Dendritic cell treated with granulocyte-macrophage colony-stimulating factor and Interleukin-4, amounts not matched to agents 40 ng/mL and 50 ng/mL, for 4 days (primary cell): ENCODE measurements at regions not wholly inside any gene's neighbourhood (a gene's known extent, or its start where the extent isn't known, plus 50 kb on each side); places are given as distances from the start of the nearest gene placed in this dataset.

Experiments
- H3K27ac Mint-ChIP-seq: one replicate; pipeline ENCODE4 v1.8.0; 2022; ENCODE audit warnings: mild to moderate bottlenecking, mixed read lengths
- H3K27me3 Mint-ChIP-seq: one replicate; pipeline ENCODE4 v1.8.0; 2022; ENCODE audit warnings: mild to moderate bottlenecking, mixed read lengths
- H3K36me3 Mint-ChIP-seq: one replicate; pipeline ENCODE4 v1.8.0; 2022; ENCODE audit warnings: low read depth, mixed read lengths
- H3K4me1 Mint-ChIP-seq: one replicate; pipeline ENCODE4 v1.8.0; 2022; ENCODE audit warnings: low read depth, mixed read lengths
- H3K4me3 Mint-ChIP-seq: one replicate; pipeline ENCODE4 v1.8.0; 2022; ENCODE audit warnings: mild to moderate bottlenecking, moderate library complexity, mixed read lengths
- H3K9me3 Mint-ChIP-seq: one replicate; pipeline ENCODE4 v1.8.0; 2022; ENCODE audit warnings: mixed read lengths
- intact Hi-C: fragments of 100-400 bp; cut with micrococcal nuclease; formaldehyde crosslinking; loops from one replicate; pipeline ENCODE4 v1.15.0; 2022

- peaks cover 52% of the 10 kb centered on the region for H3K9me3 Mint-ChIP-seq
- no peaks in the 10 kb centered on the region for H3K4me1 Mint-ChIP-seq
- H3K27ac Mint-ChIP-seq = no peak overlapping the region
- intact Hi-C loops = no loop called here
- no peaks in the 10 kb centered on the region for H3K27me3 Mint-ChIP-seq
- H3K4me3 Mint-ChIP-seq = no peak overlapping the region
- no peaks in the 10 kb centered on the region for H3K36me3 Mint-ChIP-seq
These were observed 88.7 kb upstream of the PGRMC2 start for GRCh38 chr4:128376303-128376702.

DNA sequence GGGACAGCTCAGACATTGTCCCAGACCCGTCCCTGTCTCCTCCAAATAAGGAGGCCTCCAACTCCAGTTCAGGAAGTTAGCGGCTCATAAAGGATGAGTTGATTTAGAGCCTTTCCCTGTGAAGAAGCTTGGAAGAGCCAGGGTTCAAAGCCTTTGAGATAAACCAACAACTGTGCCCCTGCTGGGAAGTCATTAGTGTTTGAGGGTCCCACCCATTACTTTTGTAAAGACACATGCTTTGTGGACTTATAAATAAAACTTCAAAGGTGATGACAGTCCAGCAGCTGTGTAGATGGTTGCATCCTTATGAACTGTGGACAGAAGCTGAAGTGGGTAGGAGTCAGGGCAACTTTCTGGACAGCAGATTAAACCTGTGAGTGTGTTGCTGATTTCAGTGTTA, 86.0 kb upstream of the PGRMC2 start:
- H3K36me3 Mint-ChIP-seq = no peaks in the 10 kb centered on the region
- no peaks in the 10 kb centered on the region for H3K4me1 Mint-ChIP-seq
- no peak overlapping the region for H3K4me3 Mint-ChIP-seq
- intact Hi-C loops = no loop called here
- H3K27me3 Mint-ChIP-seq = no peaks in the 10 kb centered on the region
- peaks cover 63% of the 10 kb centered on the region for H3K9me3 Mint-ChIP-seq
- no peak overlapping the region for H3K27ac Mint-ChIP-seq

DNA sequence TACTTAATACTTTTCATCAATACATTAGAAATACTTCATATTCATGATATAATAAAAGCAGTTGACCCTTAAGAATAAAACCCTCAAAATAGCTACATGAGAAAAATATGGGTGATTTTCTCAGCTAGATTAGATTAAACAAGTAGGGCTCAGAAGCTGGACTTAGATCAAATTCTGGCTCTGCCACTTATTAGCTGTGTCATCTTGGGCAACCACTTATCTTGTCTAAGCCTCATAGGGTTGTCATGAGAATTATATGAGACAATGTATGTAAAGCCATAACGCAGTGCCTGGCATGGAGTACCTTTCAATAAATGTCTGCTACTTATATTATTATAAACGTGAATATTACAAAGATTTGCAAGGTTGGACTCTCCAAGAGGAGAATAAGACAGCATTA, 84.3 kb upstream of the PGRMC2 start:
- H3K9me3 Mint-ChIP-seq = peaks cover 52% of the 10 kb centered on the region

GRCh38 chr4:128371001-128371777, 83.6 kb upstream of the PGRMC2 start:
- intact Hi-C loops = no loop called here
- Mint-ChIP-seq H3K27me3 (no peaks in the 10 kb centered on the region), H3K36me3 (no peaks in the 10 kb centered on the region), H3K4me1 (no peaks in the 10 kb centered on the region), H3K27ac (no peak overlapping the region), H3K4me3 (no peak overlapping the region), H3K9me3 (peaks cover 45% of the 10 kb centered on the region)

More for the DNA sequence above, 84.3 kb upstream of the PGRMC2 start:
- H3K4me1 Mint-ChIP-seq = no peaks in the 10 kb centered on the region
- H3K4me3 Mint-ChIP-seq = no peak overlapping the region
- H3K36me3 Mint-ChIP-seq = no peaks in the 10 kb centered on the region
- H3K27ac Mint-ChIP-seq = no peak overlapping the region
- no peaks in the 10 kb centered on the region for H3K27me3 Mint-ChIP-seq
- intact Hi-C loops = no loop called here

GRCh38 chr4:128366212-128366611, 78.6 kb upstream of the PGRMC2 start:
- intact Hi-C loops = no loop called here
- H3K27ac Mint-ChIP-seq = no peak overlapping the region
- H3K9me3 Mint-ChIP-seq = peaks cover 24% of the 10 kb centered on the region
- no peaks in the 10 kb centered on the region for H3K27me3 Mint-ChIP-seq
- H3K36me3 Mint-ChIP-seq = no peaks in the 10 kb centered on the region
- H3K4me3 Mint-ChIP-seq = no peak overlapping the region
- H3K4me1 Mint-ChIP-seq = no peaks in the 10 kb centered on the region

- intact Hi-C loops = no loop called here
- no peaks in the 10 kb centered on the region for H3K27me3 Mint-ChIP-seq
- H3K27ac Mint-ChIP-seq = no peak overlapping the region
- H3K36me3 Mint-ChIP-seq = no peaks in the 10 kb centered on the region
- H3K4me3 Mint-ChIP-seq = no peak overlapping the region
- peaks cover 15% of the 10 kb centered on the region for H3K9me3 Mint-ChIP-seq
- H3K4me1 Mint-ChIP-seq = no peaks in the 10 kb centered on the region
These were observed 77.0 kb upstream of the PGRMC2 start for GRCh38 chr4:128364565-128364964.

DNA sequence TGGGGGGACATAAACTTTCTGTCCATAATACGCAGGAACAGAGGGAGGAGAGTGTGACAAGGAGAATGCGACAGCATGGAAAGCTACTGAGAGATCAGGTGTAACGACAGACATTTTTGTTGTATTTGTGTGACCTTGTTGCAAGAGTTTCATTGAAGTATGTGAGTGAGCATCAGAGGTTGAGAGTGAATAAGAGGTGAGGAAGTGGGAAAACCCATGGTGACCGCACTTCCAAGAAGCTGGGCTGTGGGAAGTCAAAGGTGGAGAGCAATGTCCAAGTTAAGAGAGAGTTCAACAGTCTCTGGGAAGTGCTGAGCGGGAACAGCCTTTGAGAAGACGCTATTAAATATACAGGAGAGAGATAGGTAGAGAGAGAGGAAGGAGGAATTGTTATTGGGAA, 76.4 kb upstream of the PGRMC2 start:
- Mint-ChIP-seq H3K27me3 (no peaks in the 10 kb centered on the region), H3K9me3 (peaks cover 9% of the 10 kb centered on the region), H3K36me3 (no peaks in the 10 kb centered on the region), H3K27ac (no peak overlapping the region), H3K4me1 (no peaks in the 10 kb centered on the region), H3K4me3 (no peak overlapping the region)
- intact Hi-C loops = no loop called here

GRCh38 chr4:128362760-128363159, 75.1 kb upstream of the PGRMC2 start:
- no peaks in the 10 kb centered on the region for H3K27me3 Mint-ChIP-seq
- H3K4me1 Mint-ChIP-seq = no peaks in the 10 kb centered on the region
- H3K9me3 Mint-ChIP-seq = no peaks in the 10 kb centered on the region
- intact Hi-C loops = no loop called here
- H3K27ac Mint-ChIP-seq = no peak overlapping the region
- H3K4me3 Mint-ChIP-seq = no peak overlapping the region
- no peaks in the 10 kb centered on the region for H3K36me3 Mint-ChIP-seq

DNA sequence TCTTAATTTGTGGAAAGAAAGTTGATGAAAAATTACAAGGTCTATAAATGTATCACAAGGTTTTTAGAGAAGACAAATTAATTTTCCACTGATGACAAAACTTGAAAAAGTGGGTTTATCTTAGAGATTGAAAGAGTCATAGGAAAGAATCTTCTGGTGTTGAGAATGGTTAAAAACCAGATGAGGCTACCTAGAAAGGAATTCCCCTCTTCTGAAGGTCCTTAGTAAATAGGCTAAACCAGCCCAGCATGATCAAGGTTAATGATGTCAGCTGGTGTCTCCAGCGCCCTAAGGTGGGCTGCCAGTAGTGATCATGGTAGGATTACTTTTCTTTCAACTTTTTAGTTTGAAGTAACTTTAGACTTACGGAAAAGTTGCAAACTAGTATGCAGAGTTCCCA, 71.8 kb upstream of the PGRMC2 start:
- Mint-ChIP-seq H3K4me1 (no peaks in the 10 kb centered on the region), H3K9me3 (no peaks in the 10 kb centered on the region), H3K27ac (no peak overlapping the region), H3K36me3 (no peaks in the 10 kb centered on the region), H3K27me3 (no peaks in the 10 kb centered on the region), H3K4me3 (no peak overlapping the region)
- intact Hi-C loops = no loop called here

GRCh38 chr4:128358913-128359279, 71.3 kb upstream of the PGRMC2 start:
- Mint-ChIP-seq H3K9me3 (no peaks in the 10 kb centered on the region), H3K36me3 (no peaks in the 10 kb centered on the region), H3K27ac (no peak overlapping the region), H3K4me3 (no peak overlapping the region), H3K27me3 (no peaks in the 10 kb centered on the region), H3K4me1 (no peaks in the 10 kb centered on the region)
- intact Hi-C loops = no loop called here

GRCh38 chr4:128358231-128358912, 70.8 kb upstream of the PGRMC2 start:
- no peaks in the 10 kb centered on the region for H3K4me1 Mint-ChIP-seq
- H3K27me3 Mint-ChIP-seq = no peaks in the 10 kb centered on the region
- no peaks in the 10 kb centered on the region for H3K9me3 Mint-ChIP-seq
- intact Hi-C loops = no loop called here
- no peak overlapping the region for H3K4me3 Mint-ChIP-seq
- H3K27ac Mint-ChIP-seq = no peak overlapping the region
- H3K36me3 Mint-ChIP-seq = no peaks in the 10 kb centered on the region

DNA sequence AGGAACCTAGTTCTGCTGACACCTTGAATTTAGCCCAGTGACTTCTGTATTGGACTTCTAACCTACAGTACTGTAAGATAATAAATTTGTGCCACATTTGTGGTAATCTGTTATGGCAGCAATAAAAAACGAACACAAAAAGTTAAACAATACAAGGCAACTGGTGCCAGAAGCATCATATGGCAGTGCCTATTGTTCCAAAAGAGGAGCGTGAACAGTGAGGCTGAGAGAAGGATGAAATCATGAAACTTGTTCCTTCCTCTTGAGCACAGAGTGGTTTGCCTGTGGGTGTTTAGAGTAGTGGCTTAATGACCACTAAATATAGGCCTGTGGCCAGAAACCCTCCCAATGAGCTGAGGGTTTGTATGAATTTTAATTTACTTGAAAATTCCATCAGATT, 69.7 kb upstream of the PGRMC2 start:
- Mint-ChIP-seq H3K4me1 (no peaks in the 10 kb centered on the region), H3K4me3 (no peak overlapping the region), H3K27me3 (no peaks in the 10 kb centered on the region), H3K36me3 (no peaks in the 10 kb centered on the region), H3K9me3 (no peaks in the 10 kb centered on the region), H3K27ac (no peak overlapping the region)
- intact Hi-C loops = no loop called here

GRCh38 chr4:128355305-128355704, 67.7 kb upstream of the PGRMC2 start:
- Mint-ChIP-seq H3K36me3 (no peaks in the 10 kb centered on the region), H3K27ac (no peak overlapping the region), H3K4me1 (no peaks in the 10 kb centered on the region), H3K4me3 (no peak overlapping the region), H3K27me3 (no peaks in the 10 kb centered on the region), H3K9me3 (no peaks in the 10 kb centered on the region)
- intact Hi-C loops = no loop called here

- H3K4me1 Mint-ChIP-seq = no peaks in the 10 kb centered on the region
- H3K36me3 Mint-ChIP-seq = no peaks in the 10 kb centered on the region
- H3K4me3 Mint-ChIP-seq = no peak overlapping the region
- H3K9me3 Mint-ChIP-seq = no peaks in the 10 kb centered on the region
- no peaks in the 10 kb centered on the region for H3K27me3 Mint-ChIP-seq
- no peak overlapping the region for H3K27ac Mint-ChIP-seq
- intact Hi-C loops = no loop called here
These were observed 66.7 kb upstream of the PGRMC2 start for GRCh38 chr4:128354205-128354821.
